ENCODE measurements at regions not wholly inside any gene's neighbourhood (a gene's known extent, or its start where the extent isn't known, plus 50 kb on each side); places are given as distances from the start of the nearest gene placed in this dataset.

DNA sequence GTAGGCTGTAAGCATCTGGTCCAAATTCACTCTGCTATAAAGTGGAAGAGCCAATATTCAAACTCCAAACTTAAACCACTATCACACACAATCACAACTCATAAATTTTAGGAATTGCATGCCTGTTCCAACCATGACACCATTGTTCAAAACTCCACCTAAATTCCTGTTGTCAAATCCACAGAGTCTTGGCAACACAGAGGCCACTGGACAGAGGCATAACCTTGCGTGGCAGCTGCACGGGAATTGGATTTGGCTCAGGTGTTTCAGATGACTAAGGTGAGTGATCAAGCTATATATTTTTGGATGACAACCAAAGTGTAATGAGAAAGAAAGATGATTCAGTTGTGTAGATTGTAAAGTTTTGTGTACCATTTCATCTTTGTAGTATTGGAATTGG is 422.7 kb upstream of the TNP1 start:
- TF ChIP-seq, protein P1, sequence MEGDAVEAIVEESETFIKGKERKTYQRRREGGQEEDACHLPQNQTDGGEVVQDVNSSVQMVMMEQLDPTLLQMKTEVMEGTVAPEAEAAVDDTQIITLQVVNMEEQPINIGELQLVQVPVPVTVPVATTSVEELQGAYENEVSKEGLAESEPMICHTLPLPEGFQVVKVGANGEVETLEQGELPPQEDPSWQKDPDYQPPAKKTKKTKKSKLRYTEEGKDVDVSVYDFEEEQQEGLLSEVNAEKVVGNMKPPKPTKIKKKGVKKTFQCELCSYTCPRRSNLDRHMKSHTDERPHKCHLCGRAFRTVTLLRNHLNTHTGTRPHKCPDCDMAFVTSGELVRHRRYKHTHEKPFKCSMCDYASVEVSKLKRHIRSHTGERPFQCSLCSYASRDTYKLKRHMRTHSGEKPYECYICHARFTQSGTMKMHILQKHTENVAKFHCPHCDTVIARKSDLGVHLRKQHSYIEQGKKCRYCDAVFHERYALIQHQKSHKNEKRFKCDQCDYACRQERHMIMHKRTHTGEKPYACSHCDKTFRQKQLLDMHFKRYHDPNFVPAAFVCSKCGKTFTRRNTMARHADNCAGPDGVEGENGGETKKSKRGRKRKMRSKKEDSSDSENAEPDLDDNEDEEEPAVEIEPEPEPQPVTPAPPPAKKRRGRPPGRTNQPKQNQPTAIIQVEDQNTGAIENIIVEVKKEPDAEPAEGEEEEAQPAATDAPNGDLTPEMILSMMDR (conservative IDR thresholded peaks at IDR 0.05; ENCODE audit: low read length) = no peak
- TF ChIP-seq EZH2phosphoT487 (IDR thresholded peaks at IDR 0.05; ENCODE audit: borderline replicate concordance, low read depth, low read length) = no peak
